Esophagus muscularis mucosa (tissue), 4 donors: ENCODE measurements at regions not wholly inside any gene's neighbourhood (a gene's known extent, or its start where the extent isn't known, plus 50 kb on each side); places are given as distances from the start of the nearest gene placed in this dataset.

Experiments
- DNase-seq: peaks from one replicate; pipeline ENCODE4 v3.0.0-alpha.2; 2017; ENCODE audit errors: extremely low spot score
- H3K27ac ChIP-seq, 4 donors: fragments of 200-600 bp; sonication (generic); replicated peaks in 1 of 4; 1 replicate in 3 of 4; 2 replicates in 1 of 4; pipeline ENCODE4 v1.5.1; 2016 to 2019; ENCODE audit warnings: mild to moderate bottlenecking in 1 of 4
- H3K27me3 ChIP-seq, 4 donors: fragments of 200-600 bp; sonication (generic); one replicate each; pipeline versions ENCODE4 v1.5.1 to v1.6.0; 2016 to 2019
- H3K36me3 ChIP-seq, 4 donors: fragments of 200-600 bp; sonication (generic); one replicate each; pipeline ENCODE4 v1.5.1; 2016 to 2019
- H3K4me1 ChIP-seq, 4 donors: fragments of 200-600 bp; sonication (generic); one replicate each; pipeline ENCODE4 v1.5.1; 2016 to 2019
- H3K4me3 ChIP-seq, 4 donors: fragments of 200-600 bp; sonication (generic); 1 replicate in 2 of 4; 2 replicates in 2 of 4; pipeline ENCODE4 v1.5.1; 2016 to 2019; ENCODE audit warnings: mild to moderate bottlenecking in 4 of 4, moderate library complexity in 1 of 4
- H3K9me3 ChIP-seq, 4 donors: fragments of 200-600 bp; sonication (generic); 1 replicate in 3 of 4; 2 replicates in 1 of 4; pipeline ENCODE4 v1.5.1; 2016 to 2019
- EP300 ChIP-seq: sonication (generic); formaldehyde crosslinking; IDR thresholded peaks from one replicate; pipeline ENCODE4 v1.6.1; 2017; ENCODE audit warnings: antibody characterized with exemption
- POLR2A ChIP-seq: fragments of 450-650 bp; IDR thresholded peaks from one replicate; pipeline ENCODE4 v1.6.1; 2017; ENCODE audit warnings: antibody characterized with exemption, moderate library complexity, mild to moderate bottlenecking, low read depth
- POLR2AphosphoS5 ChIP-seq, 2 donors: sonication (generic); formaldehyde crosslinking; IDR thresholded peaks; one replicate each; pipeline ENCODE4 v1.6.1; 2017; ENCODE audit warnings: antibody characterized with exemption in 2 of 2
- WGBS: methylation state at CpG from one replicate; pipeline ENCODE4 v1.1.5; 2018; 5-methylcytosine and 5-hydroxymethylcytosine counted together
- intact Hi-C: fragments of 100-400 bp; cut with DNase I; formaldehyde crosslinking; loops from one replicate; pipeline ENCODE4 v1.15.1; 2023
- TF ChIP-seq, protein P1 (sequence below), 3 experiments: fragments of 200-600 bp in 2 of 3; fragments of 450-650 bp in 1 of 3; sonication (generic) in 2 of 3; IDR thresholded peaks; one replicate each; pipeline ENCODE4 v1.5.1; 2017 to 2019; ENCODE audit warnings: antibody characterized with exemption in 3 of 3, mild to moderate bottlenecking in 2 of 3, moderate library complexity in 1 of 3

- H3K4me1 ChIP-seq, result peaks cover 45 to 87% (median 80%) of the 10 kb centered on the region in 4 donors
- H3K4me3 ChIP-seq, result no peak overlapping the region
- no peaks in the 10 kb centered on the region for H3K9me3 ChIP-seq
- H3K36me3 ChIP-seq, result no peaks in the 10 kb centered on the region
- H3K27me3 ChIP-seq, result no peaks in the 10 kb centered on the region
- WGBS, result 79% methylated on average over 3 of the region's 3 CpGs
- intact Hi-C loops, result no loop called here
- H3K27ac ChIP-seq, result no peak overlapping the region
- TF ChIP-seq, protein P1, sequence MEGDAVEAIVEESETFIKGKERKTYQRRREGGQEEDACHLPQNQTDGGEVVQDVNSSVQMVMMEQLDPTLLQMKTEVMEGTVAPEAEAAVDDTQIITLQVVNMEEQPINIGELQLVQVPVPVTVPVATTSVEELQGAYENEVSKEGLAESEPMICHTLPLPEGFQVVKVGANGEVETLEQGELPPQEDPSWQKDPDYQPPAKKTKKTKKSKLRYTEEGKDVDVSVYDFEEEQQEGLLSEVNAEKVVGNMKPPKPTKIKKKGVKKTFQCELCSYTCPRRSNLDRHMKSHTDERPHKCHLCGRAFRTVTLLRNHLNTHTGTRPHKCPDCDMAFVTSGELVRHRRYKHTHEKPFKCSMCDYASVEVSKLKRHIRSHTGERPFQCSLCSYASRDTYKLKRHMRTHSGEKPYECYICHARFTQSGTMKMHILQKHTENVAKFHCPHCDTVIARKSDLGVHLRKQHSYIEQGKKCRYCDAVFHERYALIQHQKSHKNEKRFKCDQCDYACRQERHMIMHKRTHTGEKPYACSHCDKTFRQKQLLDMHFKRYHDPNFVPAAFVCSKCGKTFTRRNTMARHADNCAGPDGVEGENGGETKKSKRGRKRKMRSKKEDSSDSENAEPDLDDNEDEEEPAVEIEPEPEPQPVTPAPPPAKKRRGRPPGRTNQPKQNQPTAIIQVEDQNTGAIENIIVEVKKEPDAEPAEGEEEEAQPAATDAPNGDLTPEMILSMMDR (IDR thresholded peaks at IDR 0.05), result no peak
- TF ChIP-seq POLR2AphosphoS5 (IDR thresholded peaks at IDR 0.05), result no peak
- TF ChIP-seq EP300, result no peak
- TF ChIP-seq POLR2A, result no peak
- DNase-seq, result no peak
These were observed 57.1 kb upstream of the MACF1 start for GRCh38 chr1:39147099-39148025.

- WGBS, result 87% methylated on average over 4 of the region's 4 CpGs
- intact Hi-C loops, result no loop called here
- H3K9me3 ChIP-seq, result no peaks in the 10 kb centered on the region
- H3K36me3 ChIP-seq, result no peaks in the 10 kb centered on the region
- H3K27me3 ChIP-seq, result no peaks in the 10 kb centered on the region
- no peak overlapping the region for H3K27ac ChIP-seq
- H3K4me1 ChIP-seq, result peaks cover 45 to 87% (median 81%) of the 10 kb centered on the region in 4 donors
- no peak for TF ChIP-seq POLR2AphosphoS5 (IDR thresholded peaks at IDR 0.05)
- no peak for TF ChIP-seq EP300
- TF ChIP-seq, protein P1 (IDR thresholded peaks at IDR 0.05), result no peak
- no peak for TF ChIP-seq POLR2A
- no peak for DNase-seq
- H3K4me3 ChIP-seq, result no peak overlapping the region
These were observed 55.6 kb upstream of the MACF1 start for GRCh38 chr1:39148942-39149341.

GRCh38 chr1:39149509-39149908, 55.0 kb upstream of the MACF1 start:
- no peak for DNase-seq
- Histone ChIP-seq H3K4me1 (peaks cover 48 to 87% (median 83%) of the 10 kb centered on the region in 4 donors), H3K4me3 (no peak overlapping the region), H3K9me3 (no peaks in the 10 kb centered on the region), H3K27ac (no peak overlapping the region), H3K27me3 (no peaks in the 10 kb centered on the region), H3K36me3 (no peaks in the 10 kb centered on the region)
- TF ChIP-seq, protein P1 (IDR thresholded peaks at IDR 0.05), result no peak
- TF ChIP-seq POLR2A, result no peak
- TF ChIP-seq POLR2AphosphoS5 (IDR thresholded peaks at IDR 0.05), result no peak
- TF ChIP-seq EP300, result no peak
- 66% methylated on average over 4 of the region's 4 CpGs for WGBS
- intact Hi-C loops, result no loop called here

- H3K4me1 ChIP-seq, result peaks cover 60 to 87% (median 83%) of the 10 kb centered on the region in 4 donors
- intact Hi-C loops, result no loop called here
These were observed 53.7 kb upstream of the MACF1 start for GRCh38 chr1:39150779-39151178.

More at GRCh38 chr1:39150779-39151178, 53.7 kb upstream of the MACF1 start:
- H3K4me3 ChIP-seq, result no peak overlapping the region
- no peak for DNase-seq
- no peaks in the 10 kb centered on the region for H3K9me3 ChIP-seq
- no peaks in the 10 kb centered on the region for H3K27me3 ChIP-seq
- peak overlapping the region in 2 of 4 donors; percentile 39 to 42 for H3K27ac ChIP-seq
- 39% methylated on average over 2 of the region's 2 CpGs for WGBS
- no peak for TF ChIP-seq EP300
- TF ChIP-seq POLR2AphosphoS5 (IDR thresholded peaks at IDR 0.05), result no peak
- TF ChIP-seq, protein P1 (IDR thresholded peaks at IDR 0.05), result no peak
- TF ChIP-seq POLR2A, result no peak
- no peaks in the 10 kb centered on the region for H3K36me3 ChIP-seq
